Amniotic epithelial cell (primary cell): ENCODE measurements at regions not wholly inside any gene's neighbourhood (a gene's known extent, or its start where the extent isn't known, plus 50 kb on each side); places are given as distances from the start of the nearest gene placed in this dataset.
A peak's percentile ranks its signal among the peaks of the same experiment; 100 is the strongest.

Experiments
- DNase-seq: peaks from one replicate; pipeline ENCODE4 v3.0.0-alpha.2; 2010; ENCODE audit warnings: low read depth

GRCh38 chr4:182015893-182016292 lies 227.3 kb upstream of the TENM3 start:
- DNase-seq = peak; percentile 19

GRCh38 chr4:182017038-182017437 lies 226.2 kb upstream of the TENM3 start:
- no peak for DNase-seq

GRCh38 chr4:182018691-182019090 lies 224.5 kb upstream of the TENM3 start:
- no peak for DNase-seq

- no peak for DNase-seq
These were observed 224.0 kb upstream of the TENM3 start for GRCh38 chr4:182019148-182019652.

- DNase-seq = no peak
These were observed 220.3 kb upstream of the TENM3 start for GRCh38 chr4:182022909-182023308.

- DNase-seq = no peak
These were observed 219.7 kb upstream of the TENM3 start for GRCh38 chr4:182023469-182023868.

- DNase-seq = peak; percentile 6
These were observed 200.3 kb upstream of the TENM3 start for GRCh38 chr4:182042945-182043344.

- DNase-seq = no peak
These were observed 194.3 kb upstream of the TENM3 start for GRCh38 chr4:182048871-182049270.

GRCh38 chr4:182056866-182057265 lies 186.3 kb upstream of the TENM3 start:
- no peak for DNase-seq

GRCh38 chr4:182062458-182062857 lies 180.7 kb upstream of the TENM3 start:
- DNase-seq = no peak

- peak; percentile 82 for DNase-seq
These were observed 180.3 kb upstream of the TENM3 start for GRCh38 chr4:182062936-182063335.

- DNase-seq = no peak
These were observed 179.6 kb upstream of the TENM3 start for GRCh38 chr4:182063651-182064050.

- no peak for DNase-seq
These were observed 177.9 kb upstream of the TENM3 start for GRCh38 chr4:182065255-182065654.

GRCh38 chr4:182066037-182066436 lies 177.2 kb upstream of the TENM3 start:
- no peak for DNase-seq

- no peak for DNase-seq
These were observed 175.4 kb upstream of the TENM3 start for GRCh38 chr4:182067828-182068227.

- DNase-seq = no peak
These were observed 174.3 kb upstream of the TENM3 start for GRCh38 chr4:182068920-182069319.

- no peak for DNase-seq
These were observed 169.9 kb upstream of the TENM3 start for GRCh38 chr4:182073278-182073677.

- DNase-seq = no peak
These were observed 169.1 kb upstream of the TENM3 start for GRCh38 chr4:182074139-182074538.

GRCh38 chr4:182074810-182075209 lies 168.4 kb upstream of the TENM3 start:
- no peak for DNase-seq

- DNase-seq = no peak
These were observed 160.3 kb upstream of the TENM3 start for GRCh38 chr4:182082910-182083309.

- DNase-seq = no peak
These were observed 159.4 kb upstream of the TENM3 start for GRCh38 chr4:182083671-182084410.

- DNase-seq = no peak
These were observed 158.1 kb upstream of the TENM3 start for GRCh38 chr4:182085051-182085480.

GRCh38 chr4:182089326-182089725 lies 153.9 kb upstream of the TENM3 start:
- DNase-seq = no peak

GRCh38 chr4:182090186-182090585 lies 153.0 kb upstream of the TENM3 start:
- no peak for DNase-seq
